ENCODE measurements at regions not wholly inside any gene's neighbourhood (a gene's known extent, or its start where the extent isn't known, plus 50 kb on each side); places are given as distances from the start of the nearest gene placed in this dataset.
"Not testable (repeated sequence)": the region's sequence is repeated elsewhere in the genome, so short reads cannot be mapped to it uniquely, and the experiment has no call there.

- no peak for DNase-seq (ENCODE audit: low read depth)
Observed at GRCh38 chr14:30221546-30221945, 293.9 kb upstream of the PRKD1 start.

GRCh38 chr14:30223385-30223785, 295.7 kb upstream of the PRKD1 start:
- DNase-seq (ENCODE audit: low read depth) = peak; percentile 95

- DNase-seq (ENCODE audit: low read depth) = peak; percentile 50
Observed at GRCh38 chr14:30223966-30224365, 296.3 kb upstream of the PRKD1 start.

GRCh38 chr14:30225176-30225575, 297.5 kb upstream of the PRKD1 start:
- DNase-seq (ENCODE audit: low read depth) = no peak

GRCh38 chr14:30227436-30227835, 299.8 kb upstream of the PRKD1 start:
- DNase-seq (ENCODE audit: low read depth) = no peak

GRCh38 chr14:30227876-30228275, 300.2 kb upstream of the PRKD1 start:
- peak; percentile 80 for DNase-seq (ENCODE audit: low read depth)

- no peak for DNase-seq (ENCODE audit: low read depth)
Observed at GRCh38 chr14:30230719-30231118, 303.1 kb upstream of the PRKD1 start.

- no peak for DNase-seq (ENCODE audit: low read depth)
Observed at GRCh38 chr14:30234966-30235365, 307.3 kb upstream of the PRKD1 start.

- DNase-seq (ENCODE audit: low read depth) = no peak
Observed at GRCh38 chr14:30235485-30235884, 307.8 kb upstream of the PRKD1 start.

GRCh38 chr14:30238936-30239335, 311.3 kb upstream of the PRKD1 start:
- no peak for DNase-seq (ENCODE audit: low read depth)

- no peak for DNase-seq (ENCODE audit: low read depth)
Observed at GRCh38 chr14:30240018-30240417, 312.4 kb upstream of the PRKD1 start.

GRCh38 chr14:30240685-30241084, 313.0 kb upstream of the PRKD1 start:
- no peak for DNase-seq (ENCODE audit: low read depth)

GRCh38 chr14:30242744-30243143, 315.1 kb upstream of the PRKD1 start:
- DNase-seq (ENCODE audit: low read depth) = no peak

GRCh38 chr14:30243207-30243606, 315.6 kb upstream of the PRKD1 start:
- DNase-seq (ENCODE audit: low read depth) = no peak

- peak; percentile 18 for DNase-seq (ENCODE audit: low read depth)
Observed at GRCh38 chr14:30243805-30244204, 315.2 kb upstream of the G2E3 start.

- not testable (repeated sequence) for DNase-seq (ENCODE audit: low read depth)
Observed at GRCh38 chr14:30244348-30244747, 314.6 kb upstream of the G2E3 start.

- DNase-seq (ENCODE audit: low read depth) = no peak
Observed at GRCh38 chr14:30251017-30251416, 307.9 kb upstream of the G2E3 start.

- DNase-seq (ENCODE audit: low read depth) = no peak
Observed at GRCh38 chr14:30251557-30252100, 307.3 kb upstream of the G2E3 start.

- DNase-seq (ENCODE audit: low read depth) = no peak
Observed at GRCh38 chr14:30252151-30252550, 306.8 kb upstream of the G2E3 start.

- peak; percentile 22 for DNase-seq (ENCODE audit: low read depth)
Observed at GRCh38 chr14:30252783-30253674, 305.9 kb upstream of the G2E3 start.

- no peak for DNase-seq (ENCODE audit: low read depth)
Observed at GRCh38 chr14:30256627-30257026, 302.3 kb upstream of the G2E3 start.

GRCh38 chr14:30257946-30258661, 300.9 kb upstream of the G2E3 start:
- no peak for DNase-seq (ENCODE audit: low read depth)
